ENCODE measurements at regions not wholly inside any gene's neighbourhood (a gene's known extent, or its start where the extent isn't known, plus 50 kb on each side); places are given as distances from the start of the nearest gene placed in this dataset.

DNA sequence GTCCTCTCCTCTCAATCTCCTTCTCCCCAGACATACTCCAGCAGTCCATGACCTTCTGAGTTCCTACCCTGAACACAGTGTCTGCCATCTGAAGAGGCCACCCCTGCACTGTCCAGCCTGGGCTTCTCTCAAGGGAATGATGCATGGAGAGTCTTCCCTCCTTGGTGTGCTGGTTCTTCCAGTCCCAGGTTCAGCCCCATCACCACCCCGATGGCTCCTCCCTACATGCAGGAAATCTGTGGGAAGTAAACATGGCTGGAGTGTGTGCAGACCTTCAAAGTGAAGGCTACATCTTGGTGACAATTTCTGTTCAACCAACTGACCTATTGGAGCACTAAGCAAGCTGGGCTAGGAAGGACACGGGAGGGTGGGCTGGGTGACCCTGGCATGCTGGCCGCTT, 121.0 kb upstream of the JAG1 start:
- Histone ChIP-seq H4K20me1 (ENCODE audit: low read depth) (no peaks in the 10 kb centered on the region), H3K79me2 (ENCODE audit: low read depth) (no peaks in the 10 kb centered on the region), H3K4me3 (no peak overlapping the region), H3K27me3 (peaks cover 16% of the 10 kb centered on the region), H3K4me1 (peaks cover 12% of the 10 kb centered on the region), H3K4me2 (peak overlapping the region; percentile 71), H3K9me3 (ENCODE audit: low read depth) (no peaks in the 10 kb centered on the region), H3K36me3 (no peaks in the 10 kb centered on the region), H3K9ac (no peak overlapping the region), H3F3A (ENCODE audit: low read depth) (peaks cover 6% of the 10 kb centered on the region), H2AFZ (replicated peaks) (no peak overlapping the region), H3K27ac (no peak overlapping the region)
- H3K4me3 Mint-ChIP-seq: no peak overlapping the region
- peaks cover 10% of the 10 kb centered on the region for H3K4me1 Mint-ChIP-seq
- TF ChIP-seq EZH2phosphoT487 (IDR thresholded peaks at IDR 0.05) (no peak), EZH2 (IDR thresholded peaks at IDR 0.05) (no peak)
- TF ChIP-seq, protein P1, sequence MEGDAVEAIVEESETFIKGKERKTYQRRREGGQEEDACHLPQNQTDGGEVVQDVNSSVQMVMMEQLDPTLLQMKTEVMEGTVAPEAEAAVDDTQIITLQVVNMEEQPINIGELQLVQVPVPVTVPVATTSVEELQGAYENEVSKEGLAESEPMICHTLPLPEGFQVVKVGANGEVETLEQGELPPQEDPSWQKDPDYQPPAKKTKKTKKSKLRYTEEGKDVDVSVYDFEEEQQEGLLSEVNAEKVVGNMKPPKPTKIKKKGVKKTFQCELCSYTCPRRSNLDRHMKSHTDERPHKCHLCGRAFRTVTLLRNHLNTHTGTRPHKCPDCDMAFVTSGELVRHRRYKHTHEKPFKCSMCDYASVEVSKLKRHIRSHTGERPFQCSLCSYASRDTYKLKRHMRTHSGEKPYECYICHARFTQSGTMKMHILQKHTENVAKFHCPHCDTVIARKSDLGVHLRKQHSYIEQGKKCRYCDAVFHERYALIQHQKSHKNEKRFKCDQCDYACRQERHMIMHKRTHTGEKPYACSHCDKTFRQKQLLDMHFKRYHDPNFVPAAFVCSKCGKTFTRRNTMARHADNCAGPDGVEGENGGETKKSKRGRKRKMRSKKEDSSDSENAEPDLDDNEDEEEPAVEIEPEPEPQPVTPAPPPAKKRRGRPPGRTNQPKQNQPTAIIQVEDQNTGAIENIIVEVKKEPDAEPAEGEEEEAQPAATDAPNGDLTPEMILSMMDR (IDR thresholded peaks at IDR 0.05): no peak
- H3K9me3 Mint-ChIP-seq: no peaks in the 10 kb centered on the region
- no peak overlapping the region for H3K27ac Mint-ChIP-seq
- no peaks in the 10 kb centered on the region for H3K36me3 Mint-ChIP-seq
- H3K27me3 Mint-ChIP-seq (ENCODE audit: insufficient read depth, low read depth): peaks cover 2% of the 10 kb centered on the region
- DNase-seq (ENCODE audit: low spot score): no peak

DNA sequence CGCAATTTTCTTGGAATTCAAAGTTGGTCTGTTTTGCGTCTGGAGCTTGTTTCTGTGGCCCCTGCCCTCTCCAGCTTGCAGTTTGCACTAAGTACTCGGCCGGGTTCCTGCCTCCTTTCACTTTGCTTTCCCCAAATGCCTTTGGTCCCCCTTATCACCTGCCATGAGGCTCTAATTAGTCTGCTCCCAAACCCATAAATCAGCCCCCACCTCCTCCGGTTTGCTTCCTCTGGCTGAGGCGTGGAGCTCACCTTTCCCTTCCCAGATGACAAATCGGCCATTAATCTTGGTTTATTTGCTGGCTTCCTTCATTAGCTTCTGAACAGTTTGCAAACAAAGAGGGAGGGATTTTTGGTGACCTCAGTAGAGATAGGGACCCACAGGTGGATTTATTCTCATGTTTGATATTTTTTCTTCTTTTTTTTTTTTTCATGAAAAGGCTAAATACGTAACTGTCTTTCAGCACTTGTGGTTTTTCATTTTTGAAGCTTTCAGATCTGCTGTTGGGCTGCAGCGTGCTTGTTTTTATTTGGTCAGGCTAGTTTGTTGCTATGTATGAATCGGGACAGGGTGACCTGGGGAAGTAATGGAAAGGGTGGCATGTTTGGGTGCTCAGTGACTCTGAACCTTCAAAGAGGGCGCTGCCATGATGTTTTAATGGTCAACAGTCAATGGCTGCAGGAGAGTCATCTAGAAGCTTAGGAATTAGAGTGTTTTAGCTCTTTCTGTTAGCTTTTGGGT, 121.7 kb upstream of the JAG1 start:
- Histone ChIP-seq H3F3A (ENCODE audit: low read depth) (peaks cover 6% of the 10 kb centered on the region), H3K9me3 (ENCODE audit: low read depth) (no peaks in the 10 kb centered on the region), H3K36me3 (no peaks in the 10 kb centered on the region), H3K4me1 (peaks cover 12% of the 10 kb centered on the region), H3K27ac (no peak overlapping the region), H3K4me2 (no peak overlapping the region), H3K9ac (no peak overlapping the region), H4K20me1 (ENCODE audit: low read depth) (no peaks in the 10 kb centered on the region), H3K27me3 (peaks cover 16% of the 10 kb centered on the region), H3K79me2 (ENCODE audit: low read depth) (no peaks in the 10 kb centered on the region), H3K4me3 (no peak overlapping the region), H2AFZ (replicated peaks) (no peak overlapping the region)
- H3K4me3 Mint-ChIP-seq: no peak overlapping the region
- no peak overlapping the region for H3K27ac Mint-ChIP-seq
- DNase-seq (ENCODE audit: low spot score): no peak
- no peak for TF ChIP-seq EZH2 (IDR thresholded peaks at IDR 0.05)
- TF ChIP-seq, protein P1 (IDR thresholded peaks at IDR 0.05): no peak
- no peak for TF ChIP-seq EZH2phosphoT487 (IDR thresholded peaks at IDR 0.05)
- H3K27me3 Mint-ChIP-seq (ENCODE audit: insufficient read depth, low read depth): peaks cover 2% of the 10 kb centered on the region
- no peaks in the 10 kb centered on the region for H3K9me3 Mint-ChIP-seq
- peaks cover 10% of the 10 kb centered on the region for H3K4me1 Mint-ChIP-seq
- no peaks in the 10 kb centered on the region for H3K36me3 Mint-ChIP-seq

DNA sequence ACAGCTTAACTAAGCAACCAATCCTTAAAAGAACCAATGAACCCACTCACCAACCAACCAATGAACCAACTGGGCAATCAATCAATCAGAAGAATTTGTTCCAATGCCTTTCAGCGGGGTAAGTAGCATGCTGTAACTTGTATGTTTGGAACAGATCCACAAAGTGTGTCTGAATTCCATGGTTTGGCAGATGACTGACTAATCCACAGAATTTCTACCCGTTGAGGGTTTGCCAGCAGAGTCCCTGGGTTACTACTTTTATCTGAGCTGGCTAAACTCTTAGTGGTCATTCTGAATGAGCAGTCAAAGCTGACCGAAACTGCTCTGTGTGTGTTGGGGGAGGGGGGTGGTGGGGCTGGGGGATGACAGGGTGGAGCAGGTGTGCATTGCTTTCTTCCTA, 125.0 kb upstream of the JAG1 start:
- TF ChIP-seq, protein P1 (IDR thresholded peaks at IDR 0.05): no peak
- TF ChIP-seq EZH2 (IDR thresholded peaks at IDR 0.05): no peak
- Histone ChIP-seq H4K20me1 (ENCODE audit: low read depth) (no peaks in the 10 kb centered on the region), H3K4me1 (peaks cover 6% of the 10 kb centered on the region), H3K4me2 (no peak overlapping the region), H3F3A (ENCODE audit: low read depth) (peaks cover 6% of the 10 kb centered on the region), H3K4me3 (no peak overlapping the region), H3K9me3 (ENCODE audit: low read depth) (no peaks in the 10 kb centered on the region), H3K27ac (no peak overlapping the region), H3K27me3 (peaks cover 16% of the 10 kb centered on the region), H2AFZ (replicated peaks) (no peak overlapping the region), H3K9ac (no peak overlapping the region), H3K79me2 (ENCODE audit: low read depth) (no peaks in the 10 kb centered on the region), H3K36me3 (no peaks in the 10 kb centered on the region)
- Mint-ChIP-seq H3K4me1 (peaks cover 10% of the 10 kb centered on the region), H3K27me3 (ENCODE audit: insufficient read depth, low read depth) (no peaks in the 10 kb centered on the region), H3K4me3 (no peak overlapping the region), H3K36me3 (no peaks in the 10 kb centered on the region), H3K27ac (no peak overlapping the region), H3K9me3 (no peaks in the 10 kb centered on the region)
- DNase-seq (ENCODE audit: low spot score): no peak
